HCT116 (cell line): ENCODE measurements at regions not wholly inside any gene's neighbourhood (a gene's known extent, or its start where the extent isn't known, plus 50 kb on each side); places are given as distances from the start of the nearest gene placed in this dataset.

Experiments used
- ATAC-seq: fragments of 200-7000 bp; cut with Tn5 transposase; 2 replicates; pipeline ENCODE4 v1.9.1; 2020; ENCODE audit warnings: mild to moderate bottlenecking, moderate library complexity
- BruUV-seq: library from RNA; stranded (reverse); fragments of 400-500 nt; replicated peaks from 2 replicates; lab custom pipeline; 2021; lab: Mats Ljungman, UMichigan
- CTCF ChIA-PET: fragments of 300-600 bp; sonication (Branson Sonifier 250); formaldehyde crosslinking; loops from one replicate; lab custom pipeline; 2021; ENCODE audit warnings: antibody characterized with exemption; lab: Charles Lee
- POLR2A ChIA-PET: fragments of 300-600, 350-600 bp; sonication (Branson Sonifier 250); formaldehyde crosslinking; loops from one replicate; lab custom pipeline; 2021; ENCODE audit warnings: antibody characterized with exemption; lab: Charles Lee
- RAD21 ChIA-PET, 2 experiments: fragments of 300-600 bp; sonication (Branson Sonifier 250); formaldehyde crosslinking; loops; one replicate each; lab custom pipeline; 2023; ENCODE audit warnings: low total read pairs in 2 of 2; ENCODE audit not compliant: uncharacterized antibody in 2 of 2, unreplicated experiment in 2 of 2, low non-redundant PET in 1 of 2; lab: Charles Lee
- DNase-seq: peaks from one replicate; pipeline ENCODE4 v3.0.0-alpha.2; 2010; ENCODE audit warnings: low read depth, low spot score
- H2AFZ ChIP-seq: fragments of 200-600 bp; shearing (Covaris generic), sonication (generic); 2 replicates; pipeline ENCODE4 v1.6.1; 2017; ENCODE audit warnings: low read depth, mixed run types, mixed read lengths, antibody characterized with exemption, low read length; ENCODE audit not compliant: poor library complexity, severe bottlenecking
- H3K27ac ChIP-seq: 2 replicates; pipeline ENCODE4 v1.5.1; 2012; ENCODE audit warnings: low read depth, low read length
- H3K27me3 ChIP-seq: fragments of 200-600 bp; sonication (generic); 2 replicates; pipeline ENCODE4 v1.6.1; 2016; ENCODE audit warnings: mixed run types, low read length, mixed read lengths; ENCODE audit not compliant: insufficient read depth
- H3K36me3 ChIP-seq, 2 experiments: fragments of 200-500 bp in 1 of 2; fragments of 200-600 bp in 1 of 2; sonication (Bioruptor generic) in 1 of 2; sonication (generic) in 1 of 2; 2 replicates each; pipeline versions ENCODE4 v1.5.1 to v1.6.1; 2014 to 2016; ENCODE audit warnings: low read length in 2 of 2, inconsistent platforms in 1 of 2, mixed read lengths in 1 of 2, mixed run types in 1 of 2; ENCODE audit not compliant: insufficient read depth in 2 of 2, control insufficient read depth in 1 of 2
- H3K4me1 ChIP-seq, 2 experiments: fragments of 200-600 bp in 1 of 2; sonication (generic) in 1 of 2; 2 replicates each; pipeline versions ENCODE4 v1.5.1 to v1.6.1; 2012 to 2017; ENCODE audit warnings: low read length in 2 of 2, inconsistent platforms in 1 of 2, mild to moderate bottlenecking in 1 of 2, mixed read lengths in 1 of 2, mixed run types in 1 of 2, moderate library complexity in 1 of 2; ENCODE audit not compliant: insufficient read depth in 2 of 2, control insufficient read depth in 1 of 2
- H3K4me2 ChIP-seq: fragments of 200-600 bp; sonication (generic); 2 replicates; pipeline ENCODE4 v1.6.1; 2017; ENCODE audit warnings: mixed run types, low read length, mixed read lengths
- H3K4me3 ChIP-seq, 2 experiments: fragments of 200-600 bp in 1 of 2; sonication (generic) in 1 of 2; replicated peaks in 1 of 2; 2 replicates each; pipeline ENCODE4 v1.5.1; 2011 to 2016; ENCODE audit warnings: low read length in 2 of 2, control low read depth in 1 of 2, low read depth in 1 of 2, mild to moderate bottlenecking in 1 of 2, mixed read lengths in 1 of 2, mixed run types in 1 of 2
- H3K79me2 ChIP-seq: fragments of 200-600 bp; sonication (generic); 2 replicates; pipeline ENCODE4 v1.6.1; 2017; ENCODE audit warnings: mild to moderate bottlenecking, mixed run types, low read length, moderate library complexity, mixed read lengths; ENCODE audit not compliant: insufficient read depth
- H3K9ac ChIP-seq: fragments of 200-600 bp; sonication (generic); 2 replicates; pipeline ENCODE4 v1.6.1; 2016; ENCODE audit warnings: low read length, mixed read lengths
- H3K9me2 ChIP-seq: fragments of 200-600 bp; sonication (generic), shearing (Covaris generic); 2 replicates; pipeline ENCODE4 v1.6.1; 2017; ENCODE audit warnings: mixed run types, mild to moderate bottlenecking, moderate library complexity; ENCODE audit not compliant: insufficient read depth
- H3K9me3 ChIP-seq, 2 experiments: fragments of 200-500 bp in 1 of 2; fragments of 200-600 bp in 1 of 2; sonication (Bioruptor generic) in 1 of 2; sonication (generic) in 1 of 2; 2 replicates each; pipeline ENCODE4 v1.6.1; 2014 to 2017; ENCODE audit warnings: low read length in 2 of 2, mixed read lengths in 2 of 2, inconsistent platforms in 1 of 2, low read depth in 1 of 2, mild to moderate bottlenecking in 1 of 2, mixed run types in 1 of 2, moderate library complexity in 1 of 2; ENCODE audit not compliant: control insufficient read depth in 1 of 2, insufficient read depth in 1 of 2
- H4K20me1 ChIP-seq: fragments of 200-600 bp; sonication (generic), shearing (Covaris generic); 2 replicates; pipeline ENCODE4 v1.6.1; 2017; ENCODE audit warnings: mixed run types, mild to moderate bottlenecking, moderate library complexity; ENCODE audit not compliant: insufficient read depth
- CEBPB ChIP-seq: IDR thresholded peaks from 2 replicates; pipeline ENCODE4 v1.6.1; 2012; ENCODE audit warnings: low read depth
- EZH2 ChIP-seq: fragments of 200-600 bp; sonication (generic); IDR thresholded peaks from 2 replicates; pipeline ENCODE4 v1.6.1; 2017; ENCODE audit warnings: antibody characterized with exemption, mixed run types
- EZH2phosphoT487 ChIP-seq: fragments of 200-600 bp; IDR thresholded peaks from 2 replicates; pipeline ENCODE4 v1.6.1; 2018; ENCODE audit warnings: antibody characterized with exemption, borderline replicate concordance
- JUND ChIP-seq: IDR thresholded peaks from 2 replicates; pipeline ENCODE4 v1.6.1; 2012
- MAX ChIP-seq: IDR thresholded peaks from 2 replicates; pipeline ENCODE4 v1.6.1; 2012
- POLR2A ChIP-seq: IDR thresholded peaks from 2 replicates; pipeline ENCODE4 v1.7.0; 2011; ENCODE audit warnings: borderline replicate concordance; ENCODE audit not compliant: insufficient read depth, insufficient read length; ENCODE audit errors: extremely low read depth
- POLR2AphosphoS5 ChIP-seq: IDR thresholded peaks from 2 replicates; pipeline ENCODE4 v1.6.1; 2011; ENCODE audit warnings: mild to moderate bottlenecking, low read depth, low read length, moderate library complexity
- REST ChIP-seq: IDR thresholded peaks from 2 replicates; pipeline ENCODE4 v1.6.1; 2012; ENCODE audit warnings: low read depth
- SIN3A ChIP-seq: IDR thresholded peaks from 2 replicates; pipeline ENCODE4 v1.6.1; 2012; ENCODE audit warnings: low read depth
- YY1 ChIP-seq: IDR thresholded peaks from 2 replicates; pipeline ENCODE4 v1.6.1; 2011; ENCODE audit warnings: low read length, low read depth, moderate library complexity, mild to moderate bottlenecking; ENCODE audit not compliant: insufficient replicate concordance; ENCODE audit errors: extremely low read depth
- ZFX ChIP-seq: fragments of 450-650 bp; IDR thresholded peaks from 2 replicates; pipeline ENCODE4 v1.6.1; 2017
- ZNF274 ChIP-seq: fragments of 200-500 bp; sonication (Bioruptor generic); IDR thresholded peaks from 2 replicates; pipeline ENCODE4 v1.6.1; 2014; ENCODE audit warnings: mild to moderate bottlenecking, low read depth, low read length, inconsistent platforms
- intact Hi-C: fragments of 100-400 bp; cut with micrococcal nuclease; formaldehyde crosslinking; loops from 2 replicates; pipeline ENCODE4 v1.10.0; 2022
- TF ChIP-seq, protein P1 (sequence below): IDR thresholded peaks from 2 replicates; pipeline ENCODE4 v1.6.1; 2012
- TF ChIP-seq, protein P2 (sequence below), 3 experiments: fragments of 200-600 bp in 1 of 3; sonication (generic) in 1 of 3; IDR thresholded peaks in 2 of 3; conservative IDR thresholded peaks in 1 of 3; 2 replicates each; pipeline ENCODE4 v1.5.1; 2012 to 2017; ENCODE audit warnings: low read depth in 2 of 3, low read length in 2 of 3, antibody characterized with exemption in 1 of 3, borderline replicate concordance in 1 of 3, control low read depth in 1 of 3, mild to moderate bottlenecking in 1 of 3, mixed read lengths in 1 of 3, mixed run types in 1 of 3, moderate library complexity in 1 of 3; ENCODE audit not compliant: insufficient read depth in 1 of 3

DNA sequence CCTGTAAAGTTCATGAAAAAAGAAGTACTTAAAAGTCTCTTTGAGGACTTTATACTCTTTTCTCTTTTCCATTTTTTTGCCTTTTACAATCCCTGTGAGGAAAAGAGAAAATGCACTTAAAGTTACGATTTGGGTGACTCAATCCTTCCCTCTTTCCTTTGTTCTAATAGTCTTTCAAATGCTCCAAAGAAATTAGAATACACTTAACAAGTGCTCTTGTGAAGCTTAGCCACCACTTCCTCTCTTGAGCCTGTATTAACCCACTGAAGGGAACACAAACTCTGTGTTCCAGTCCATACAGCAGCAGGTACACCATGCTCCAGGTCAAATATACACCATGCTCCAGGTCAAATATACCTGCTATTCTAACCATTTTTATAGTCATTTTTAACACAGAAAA, 581.1 kb upstream of the MGAT4C start:
- H3K36me3 ChIP-seq, result no peaks in the 10 kb centered on the region
- no peak overlapping the region for H2AFZ ChIP-seq
- ChIA-PET RAD21 (no interaction called here), CTCF (no interaction called here), POLR2A (no interaction called here)
- H3K9me2 ChIP-seq, result no peaks in the 10 kb centered on the region
- H3K27me3 ChIP-seq, result no peaks in the 10 kb centered on the region
- no peak overlapping the region for H3K9ac ChIP-seq
- TF ChIP-seq CEBPB, result no peak
- no peak for TF ChIP-seq SIN3A
- TF ChIP-seq EZH2, result no peak
- TF ChIP-seq, protein P1, sequence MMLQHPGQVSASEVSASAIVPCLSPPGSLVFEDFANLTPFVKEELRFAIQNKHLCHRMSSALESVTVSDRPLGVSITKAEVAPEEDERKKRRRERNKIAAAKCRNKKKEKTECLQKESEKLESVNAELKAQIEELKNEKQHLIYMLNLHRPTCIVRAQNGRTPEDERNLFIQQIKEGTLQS, result no peak
- no peak for TF ChIP-seq MAX
- TF ChIP-seq, protein P2, sequence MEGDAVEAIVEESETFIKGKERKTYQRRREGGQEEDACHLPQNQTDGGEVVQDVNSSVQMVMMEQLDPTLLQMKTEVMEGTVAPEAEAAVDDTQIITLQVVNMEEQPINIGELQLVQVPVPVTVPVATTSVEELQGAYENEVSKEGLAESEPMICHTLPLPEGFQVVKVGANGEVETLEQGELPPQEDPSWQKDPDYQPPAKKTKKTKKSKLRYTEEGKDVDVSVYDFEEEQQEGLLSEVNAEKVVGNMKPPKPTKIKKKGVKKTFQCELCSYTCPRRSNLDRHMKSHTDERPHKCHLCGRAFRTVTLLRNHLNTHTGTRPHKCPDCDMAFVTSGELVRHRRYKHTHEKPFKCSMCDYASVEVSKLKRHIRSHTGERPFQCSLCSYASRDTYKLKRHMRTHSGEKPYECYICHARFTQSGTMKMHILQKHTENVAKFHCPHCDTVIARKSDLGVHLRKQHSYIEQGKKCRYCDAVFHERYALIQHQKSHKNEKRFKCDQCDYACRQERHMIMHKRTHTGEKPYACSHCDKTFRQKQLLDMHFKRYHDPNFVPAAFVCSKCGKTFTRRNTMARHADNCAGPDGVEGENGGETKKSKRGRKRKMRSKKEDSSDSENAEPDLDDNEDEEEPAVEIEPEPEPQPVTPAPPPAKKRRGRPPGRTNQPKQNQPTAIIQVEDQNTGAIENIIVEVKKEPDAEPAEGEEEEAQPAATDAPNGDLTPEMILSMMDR (IDR thresholded peaks at IDR 0.05 in 2 of 3, conservative IDR thresholded peaks at IDR 0.05 in 1 of 3; ENCODE audit: borderline replicate concordance in 1 of 3, insufficient read depth in 1 of 3, low read depth in 2 of 3, low read length in 2 of 3), result no peak
- no peak for TF ChIP-seq ZNF274
- no peak for TF ChIP-seq EZH2phosphoT487
- no peak for TF ChIP-seq ZFX
- no peak for TF ChIP-seq REST
- no peak for TF ChIP-seq JUND
- TF ChIP-seq POLR2AphosphoS5, result no peak
- TF ChIP-seq POLR2A, result no peak
- no peak for TF ChIP-seq YY1
- H3K4me2 ChIP-seq, result no peak overlapping the region
- H3K27ac ChIP-seq, result no peak overlapping the region
- no peaks in the 10 kb centered on the region for H3K79me2 ChIP-seq
- no TSS peak for BruUV-seq
- no peak overlapping the region for H3K4me3 ChIP-seq
- no peaks in the 10 kb centered on the region for H3K9me3 ChIP-seq
- DNase-seq (no peak), ATAC-seq (no peak)
- H3K4me1 ChIP-seq, result no peaks in the 10 kb centered on the region
- H4K20me1 ChIP-seq, result no peaks in the 10 kb centered on the region
- intact Hi-C loops, result no loop called here
